Stimulated activated CD8-positive, alpha-beta memory T cell treated with anti-CD3 and anti-CD28 coated beads, Interleukin-4, amount 100 ng/mL, for 48 hours (primary cell): ENCODE measurements at regions not wholly inside any gene's neighbourhood (a gene's known extent, or its start where the extent isn't known, plus 50 kb on each side); places are given as distances from the start of the nearest gene placed in this dataset.
"Not testable (repeated sequence)": the region's sequence is repeated elsewhere in the genome, so short reads cannot be mapped to it uniquely, and the experiment has no call there.

Experiments
- DNase-seq: peaks from one replicate; pipeline ENCODE4 v3.0.0-alpha.2; 2020

GRCh38 chr19:28076628-28077027 is 1136.3 kb downstream of the UQCRFS1 start:
- DNase-seq = no peak

- no peak for DNase-seq
Measured at GRCh38 chr19:28075229-28075628, 1137.7 kb downstream of the UQCRFS1 start.

- no peak for DNase-seq
Measured at GRCh38 chr19:28074773-28075172, 1138.2 kb downstream of the UQCRFS1 start.

DNA sequence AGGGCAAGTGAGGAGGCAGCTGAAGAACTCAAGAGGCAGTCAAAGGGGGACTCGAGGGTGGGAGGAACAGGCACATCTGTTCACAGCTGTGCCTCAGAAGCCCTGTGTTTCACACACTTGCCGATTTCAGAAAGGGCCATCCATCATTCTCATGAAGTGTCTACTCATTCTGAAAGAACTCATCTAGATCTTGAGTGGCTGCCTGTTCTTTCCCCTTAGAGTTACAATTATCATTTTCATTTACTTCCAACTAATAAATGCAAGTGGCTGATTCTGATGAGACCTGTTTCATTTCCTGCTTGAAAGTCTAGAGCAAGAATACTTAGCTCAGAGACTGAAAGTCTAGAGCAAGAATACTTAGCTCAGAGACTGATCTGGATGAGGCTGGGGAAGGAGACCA is 1145.1 kb downstream of the UQCRFS1 start:
- no peak for DNase-seq

DNA sequence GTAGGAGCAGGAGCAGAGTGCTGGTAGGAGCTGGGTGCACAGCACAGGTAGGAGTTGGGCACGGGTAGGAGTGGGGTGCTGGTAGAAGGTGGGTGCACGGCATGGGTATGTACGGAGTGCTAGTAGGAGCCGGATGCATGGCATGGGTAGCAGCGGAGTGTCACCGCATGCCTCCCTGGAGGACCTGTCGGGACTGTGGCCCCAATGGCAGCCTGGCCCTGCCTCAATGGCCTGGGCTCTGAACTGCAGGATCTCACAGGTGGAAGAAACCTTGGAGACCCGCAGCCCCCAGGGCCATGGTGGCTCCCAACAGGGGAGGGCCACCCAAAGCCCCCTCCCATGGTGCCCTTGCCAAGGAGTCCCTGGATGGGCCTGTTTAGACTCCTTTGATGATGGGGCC is 1146.0 kb downstream of the UQCRFS1 start:
- no peak for DNase-seq

DNA sequence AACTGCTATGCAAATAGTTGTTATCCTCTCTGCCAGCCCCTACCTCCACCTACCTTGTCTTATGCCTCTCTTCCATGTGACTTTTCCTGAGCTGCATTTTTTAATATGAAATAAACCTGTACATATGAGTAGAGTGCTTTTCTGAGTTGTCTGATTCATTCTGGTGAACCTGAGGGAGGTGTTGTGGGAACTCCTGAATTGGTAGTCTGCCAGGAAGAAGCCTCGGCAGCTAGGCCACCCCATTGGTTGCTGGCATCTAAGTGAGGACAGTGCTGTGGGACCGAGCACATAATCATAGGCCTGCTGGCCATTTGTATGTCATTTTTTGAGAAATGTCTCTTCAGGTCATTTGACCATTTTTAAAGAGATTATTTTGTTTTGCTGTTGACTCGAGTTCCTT is 1146.8 kb downstream of the UQCRFS1 start:
- no peak for DNase-seq

GRCh38 chr19:28065026-28065425 is 1147.9 kb downstream of the UQCRFS1 start:
- no peak for DNase-seq

GRCh38 chr19:28063702-28064101 is 1149.2 kb downstream of the UQCRFS1 start:
- DNase-seq = no peak

DNA sequence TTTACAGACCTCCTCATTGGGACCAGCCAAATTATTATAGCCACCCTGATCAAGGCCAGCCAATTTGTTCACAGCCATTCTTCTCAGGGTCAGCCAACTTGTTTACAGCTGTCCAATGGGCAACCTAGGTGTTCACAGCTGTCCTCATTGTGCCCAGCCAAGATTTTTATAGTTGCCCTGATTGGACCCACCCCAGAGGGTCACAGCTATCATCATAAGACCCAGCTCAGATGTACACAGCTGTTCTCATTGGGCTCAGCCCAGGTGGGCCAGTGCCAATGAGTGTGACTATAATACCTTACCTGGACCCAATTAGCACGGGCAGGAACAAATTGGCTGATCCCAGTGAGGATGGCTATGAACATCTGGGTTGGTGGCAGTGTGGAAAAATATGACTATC is 1151.8 kb downstream of the UQCRFS1 start:
- DNase-seq = no peak

DNA sequence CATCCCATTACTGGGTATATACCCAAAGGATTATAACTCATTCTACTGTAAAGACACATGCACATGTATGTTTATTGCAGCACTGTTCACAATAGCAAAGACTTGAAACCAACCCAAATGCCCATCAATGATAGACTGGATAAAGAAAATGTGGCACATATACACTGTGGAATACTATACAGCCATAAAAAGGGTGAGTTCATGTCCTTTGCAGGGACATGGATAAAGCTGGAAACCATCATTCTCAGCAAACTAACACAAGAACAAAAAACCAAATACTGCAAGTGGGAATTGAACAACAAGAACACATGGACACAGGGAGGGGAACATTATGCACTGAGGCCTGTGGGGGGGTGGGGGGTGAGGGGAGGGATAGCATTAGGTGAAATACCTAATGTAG is 1155.9 kb downstream of the UQCRFS1 start:
- not testable (repeated sequence) for DNase-seq

- no peak for DNase-seq
Measured at GRCh38 chr19:28051047-28051446, 1161.9 kb downstream of the UQCRFS1 start.

DNA sequence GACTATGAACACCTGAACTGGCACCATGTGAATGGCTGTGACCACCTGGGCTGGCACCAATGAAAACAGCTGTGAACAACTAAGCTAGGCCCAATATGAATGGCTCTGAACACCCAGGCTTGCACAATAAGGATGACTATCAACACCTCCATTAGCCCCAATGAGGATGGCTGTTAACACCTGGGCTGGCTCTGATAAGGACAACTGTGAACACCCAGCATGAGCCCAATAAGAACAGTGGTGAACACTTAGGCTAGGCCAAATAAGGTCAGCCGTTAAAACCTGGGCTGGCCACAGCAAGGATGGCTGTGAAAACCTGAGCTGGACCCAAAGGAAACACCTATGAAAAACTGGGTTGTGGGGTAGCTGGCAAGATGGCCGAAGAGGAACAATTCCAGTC is 1163.1 kb downstream of the UQCRFS1 start:
- no peak for DNase-seq

DNA sequence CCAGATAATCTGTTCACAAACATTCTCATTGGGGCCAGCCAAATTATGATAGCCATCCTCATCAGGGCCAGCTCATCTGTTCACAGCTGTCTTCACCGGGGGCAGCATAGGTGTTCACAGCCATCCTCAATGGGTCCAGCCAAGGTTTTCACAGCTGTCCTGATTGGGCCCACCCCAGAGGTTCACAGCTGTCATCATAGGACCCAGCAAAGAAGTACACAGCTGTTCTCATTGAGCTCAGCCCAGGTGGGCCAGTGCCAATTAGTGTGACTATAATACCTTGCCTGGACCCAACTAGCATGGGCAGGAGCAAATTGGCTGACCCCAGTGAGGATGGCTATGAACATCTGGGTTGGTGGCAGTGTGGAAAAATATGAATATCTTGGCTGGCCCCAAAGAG is 1166.0 kb downstream of the UQCRFS1 start:
- DNase-seq = no peak

DNA sequence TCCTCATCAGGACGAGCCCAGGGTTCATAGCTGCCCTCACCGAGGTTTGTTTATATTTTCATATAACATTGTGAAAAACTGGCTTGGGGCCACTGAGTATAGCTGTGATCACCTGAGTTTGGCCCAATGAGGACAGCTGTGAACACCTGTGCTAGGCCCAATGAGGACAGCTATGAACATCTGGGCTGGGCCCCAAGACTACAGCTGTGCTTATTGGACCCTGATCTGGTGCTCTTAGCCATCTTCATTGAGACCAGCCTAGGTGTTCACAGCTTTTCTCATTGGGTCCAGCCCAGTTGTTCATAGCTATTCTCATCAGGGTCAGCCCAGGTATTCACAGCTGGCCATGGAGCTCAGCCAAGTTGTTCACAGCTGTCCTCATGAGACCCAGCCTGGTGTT is 1167.3 kb downstream of the UQCRFS1 start:
- no peak for DNase-seq

- DNase-seq = no peak
Measured at GRCh38 chr19:28044477-28044876, 1168.5 kb downstream of the UQCRFS1 start.

DNA sequence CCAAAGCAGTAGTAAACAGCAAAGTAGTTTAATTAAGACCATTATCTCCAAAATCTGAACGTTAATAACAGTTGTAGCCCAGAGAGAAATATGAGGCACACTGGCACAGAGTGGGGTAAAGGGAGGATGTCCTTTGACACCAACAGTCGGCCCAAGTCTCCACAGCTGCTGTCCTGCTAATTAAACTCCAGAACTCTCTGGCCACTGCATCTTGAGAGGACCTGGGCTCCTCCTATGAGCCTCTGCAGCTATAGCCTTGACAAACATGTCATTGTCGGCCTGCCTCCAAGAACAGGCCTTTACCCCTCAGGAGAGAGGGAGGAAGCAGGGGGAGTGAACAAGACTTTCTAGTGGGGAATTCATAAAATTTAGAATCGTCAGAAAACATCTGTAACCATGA is 1170.4 kb downstream of the UQCRFS1 start:
- no peak for DNase-seq

DNA sequence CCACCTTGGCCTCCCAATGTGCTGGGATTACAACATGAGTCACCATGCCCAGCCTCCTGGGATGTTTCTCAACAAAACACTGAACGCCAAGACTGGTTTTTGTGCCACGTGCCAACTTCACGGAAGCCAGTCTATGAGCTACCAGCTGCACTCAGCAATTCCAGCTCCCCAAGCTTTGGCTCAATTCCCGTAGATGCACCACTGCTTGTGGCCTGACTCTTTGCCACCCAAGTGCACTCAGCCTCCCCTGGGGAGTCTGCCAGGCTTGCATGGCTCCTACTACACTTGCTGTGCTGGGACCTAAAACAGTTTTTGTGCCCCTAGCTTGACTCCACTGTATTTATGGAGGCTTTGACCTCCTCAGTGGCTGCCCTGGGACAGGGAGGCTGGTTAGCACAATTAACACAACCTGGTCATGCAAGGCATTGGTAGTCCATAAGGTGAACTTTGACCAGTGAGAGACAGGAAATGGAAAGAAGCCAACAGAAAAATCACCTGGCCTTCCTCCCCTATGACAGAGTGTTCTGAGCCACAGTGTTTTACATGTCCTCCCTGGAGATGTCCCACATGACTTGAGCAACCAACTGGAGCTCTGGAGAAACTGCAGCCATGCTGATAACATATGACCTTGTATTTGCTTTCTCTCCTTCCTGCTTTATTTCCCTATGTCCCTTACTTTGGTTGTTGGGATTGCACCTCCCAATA is 1173.1 kb downstream of the UQCRFS1 start:
- no peak for DNase-seq

GRCh38 chr19:28037186-28037585 is 1175.8 kb downstream of the UQCRFS1 start:
- DNase-seq = no peak

DNA sequence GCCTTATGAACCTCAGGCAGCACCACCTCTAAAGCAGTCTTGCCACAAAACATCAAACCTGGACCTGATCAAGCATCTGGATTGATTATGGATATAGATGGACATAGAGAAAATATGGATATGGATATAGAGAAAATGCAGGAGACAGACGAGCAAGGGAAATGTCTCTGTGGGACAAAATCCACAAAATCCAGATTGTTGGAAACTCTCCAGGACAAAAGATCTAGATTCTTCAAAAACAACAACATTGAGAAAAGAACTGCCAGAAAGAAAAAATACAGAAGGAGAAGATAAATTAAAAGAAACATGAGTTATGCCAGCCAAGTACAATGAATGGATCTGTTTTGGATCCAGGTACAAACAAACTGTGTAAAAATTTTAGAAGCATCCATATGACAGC is 1176.5 kb downstream of the UQCRFS1 start:
- no peak for DNase-seq

DNA sequence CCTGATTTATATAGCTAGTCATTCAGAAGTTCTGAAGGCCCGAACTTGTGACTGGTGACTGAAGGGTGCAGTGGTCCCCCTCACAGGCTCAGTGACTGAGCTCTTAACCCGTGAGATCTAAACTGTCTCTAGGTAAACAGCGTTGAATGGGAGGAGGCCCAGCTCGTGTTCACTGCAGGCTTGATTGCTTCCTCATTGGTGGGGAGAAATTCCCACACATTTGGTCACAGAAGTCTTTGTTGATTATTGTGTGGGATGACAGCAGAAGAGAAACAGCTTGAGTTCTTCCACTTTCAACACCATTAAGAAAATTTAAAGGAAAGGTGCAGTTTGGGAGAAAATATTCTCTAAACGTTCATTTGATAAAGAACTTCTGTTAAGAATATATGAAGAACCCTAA is 1178.0 kb downstream of the UQCRFS1 start:
- DNase-seq = no peak

GRCh38 chr19:28028881-28029444 is 1184.0 kb downstream of the UQCRFS1 start:
- DNase-seq = no peak

DNA sequence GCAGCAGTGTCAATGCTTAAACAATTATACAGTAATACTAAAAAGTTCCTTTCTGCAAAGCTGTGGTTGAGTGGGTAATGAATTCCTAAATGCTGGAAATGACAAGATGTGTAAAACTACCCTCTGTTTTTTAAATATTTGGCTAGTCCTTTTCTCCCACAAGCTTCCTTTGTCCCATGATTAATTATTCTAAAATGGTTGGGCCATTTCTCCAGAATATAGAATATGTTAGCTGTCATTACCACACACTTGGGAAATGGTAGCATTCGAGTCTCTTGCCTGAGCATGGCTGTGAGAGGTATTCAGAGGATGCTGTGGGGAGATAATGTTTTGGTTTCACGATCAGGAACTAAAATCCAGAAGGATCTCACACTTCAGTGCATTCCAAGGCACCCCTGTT is 1185.8 kb downstream of the UQCRFS1 start:
- no peak for DNase-seq

GRCh38 chr19:28026636-28027035 is 1186.3 kb downstream of the UQCRFS1 start:
- DNase-seq = no peak

- DNase-seq = no peak
Measured at GRCh38 chr19:28024920-28025319, 1188.0 kb downstream of the UQCRFS1 start.

GRCh38 chr19:28023064-28023463 is 1189.9 kb downstream of the UQCRFS1 start:
- no peak for DNase-seq
